ENCODE measurements at regions not wholly inside any gene's neighbourhood (a gene's known extent, or its start where the extent isn't known, plus 50 kb on each side); places are given as distances from the start of the nearest gene placed in this dataset.
"Not testable (repeated sequence)": the region's sequence is repeated elsewhere in the genome, so short reads cannot be mapped to it uniquely, and the experiment has no call there.

GRCh38 chr7:51551070-51551469 lies 234.5 kb upstream of the COBL start:
- TF ChIP-seq ZFX (IDR thresholded peaks at IDR 0.05; ENCODE audit: borderline replicate concordance) (no peak), CTCF (IDR thresholded peaks at IDR 0.05) (no peak)
- no peak overlapping the region for H3K27ac ChIP-seq

DNA sequence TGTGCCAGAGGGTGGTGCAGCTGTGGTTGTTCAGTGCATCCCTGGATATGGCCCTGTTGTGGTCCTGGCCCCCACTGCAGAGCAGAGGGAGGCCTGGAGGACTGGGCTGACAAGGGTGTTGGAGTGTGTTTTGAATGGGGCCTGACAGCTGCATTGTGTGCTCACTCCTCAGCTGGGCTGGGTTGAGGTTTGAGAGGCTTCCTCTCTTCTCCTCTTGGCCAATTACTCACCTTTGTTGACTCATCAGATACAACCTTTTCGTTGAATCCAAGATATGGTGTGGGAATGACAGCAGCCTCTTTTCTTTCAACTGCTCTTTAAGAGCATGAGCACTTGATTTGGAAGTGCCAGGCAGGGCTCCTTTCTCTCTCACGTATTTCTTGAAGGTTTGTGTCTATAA lies 228.5 kb upstream of the COBL start:
- TF ChIP-seq ZFX (IDR thresholded peaks at IDR 0.05; ENCODE audit: borderline replicate concordance) (no peak), CTCF (IDR thresholded peaks at IDR 0.05) (no peak)
- H3K27ac ChIP-seq = no peak overlapping the region

DNA sequence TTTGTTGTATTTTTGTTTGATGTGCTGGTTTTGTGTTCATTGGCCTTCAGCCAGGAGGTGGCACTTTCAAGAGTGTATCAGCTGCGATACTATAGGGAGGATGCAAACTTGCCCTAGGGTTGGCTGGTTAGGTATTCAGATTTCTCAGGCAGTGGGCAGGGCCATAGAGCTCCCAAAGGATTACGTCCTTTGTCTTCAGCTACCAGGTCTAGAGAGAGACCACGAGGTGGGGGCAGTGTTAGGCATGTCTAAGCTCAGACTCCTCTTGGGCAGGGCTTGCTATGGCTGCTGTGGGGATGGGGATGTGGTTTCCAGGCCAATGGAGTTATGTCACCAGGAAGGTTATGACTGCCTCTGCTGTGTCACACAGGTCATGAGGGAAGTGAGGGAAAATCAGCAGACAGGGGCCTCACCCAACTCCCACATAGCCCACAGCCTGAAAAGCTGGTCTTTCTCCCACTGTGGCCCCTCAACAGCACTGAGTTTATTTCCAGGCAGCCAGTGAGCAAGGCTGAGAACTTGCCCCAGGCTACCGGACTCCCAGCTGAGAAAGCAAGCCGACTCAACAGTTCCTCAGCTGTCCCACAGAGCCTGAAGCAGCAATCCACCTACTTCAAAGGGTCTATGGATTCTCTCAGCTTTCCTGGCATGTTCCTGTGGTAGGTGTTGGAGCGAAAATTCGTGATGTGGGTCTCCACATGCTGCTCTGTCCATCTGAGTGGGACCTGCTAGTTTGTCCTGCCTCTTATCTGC lies 227.4 kb upstream of the COBL start:
- H3K27ac ChIP-seq = no peak overlapping the region

DNA sequence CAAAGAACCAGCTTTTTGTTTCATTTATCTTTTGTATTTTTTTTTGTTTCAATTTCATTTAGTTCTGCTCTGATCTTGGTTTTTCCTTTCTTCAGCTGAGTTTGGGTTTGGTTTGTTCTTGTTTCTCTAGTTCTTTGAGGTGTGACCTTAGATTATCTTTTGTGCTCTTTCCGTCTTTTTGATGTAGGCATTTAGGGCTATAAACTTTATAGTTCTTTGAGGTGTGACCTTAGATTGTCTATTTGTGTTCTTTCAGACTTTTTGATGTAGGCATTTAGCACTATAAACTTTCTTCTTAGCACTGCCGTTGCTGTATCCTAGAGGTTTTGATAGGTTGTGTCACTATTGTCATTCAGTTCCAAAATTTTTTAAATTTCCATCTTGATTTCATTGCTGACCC lies 224.3 kb upstream of the COBL start:
- not testable (repeated sequence) for H3K27ac ChIP-seq

More for the DNA sequence above, 227.4 kb upstream of the COBL start:
- TF ChIP-seq CTCF (IDR thresholded peaks at IDR 0.05) = no peak
- TF ChIP-seq ZFX (IDR thresholded peaks at IDR 0.05; ENCODE audit: borderline replicate concordance) = no peak

- no peak overlapping the region for H3K27ac ChIP-seq
- TF ChIP-seq ZFX (IDR thresholded peaks at IDR 0.05; ENCODE audit: borderline replicate concordance) (no peak), CTCF (IDR thresholded peaks at IDR 0.05) (no peak)
Measured at GRCh38 chr7:51539840-51540239, 223.2 kb upstream of the COBL start.

- no peak overlapping the region for H3K27ac ChIP-seq
- TF ChIP-seq ZFX (IDR thresholded peaks at IDR 0.05; ENCODE audit: borderline replicate concordance) = no peak
Measured at GRCh38 chr7:51528172-51528571, 211.6 kb upstream of the COBL start.

GRCh38 chr7:51521694-51522312 lies 205.2 kb upstream of the COBL start:
- TF ChIP-seq CTCF (IDR thresholded peaks at IDR 0.05) (no peak), ZFX (IDR thresholded peaks at IDR 0.05; ENCODE audit: borderline replicate concordance) (no peak)
- no peak overlapping the region for H3K27ac ChIP-seq

GRCh38 chr7:51521054-51521453 lies 204.4 kb upstream of the COBL start:
- TF ChIP-seq ZFX (IDR thresholded peaks at IDR 0.05; ENCODE audit: borderline replicate concordance) (no peak), CTCF (IDR thresholded peaks at IDR 0.05) (no peak)
- no peak overlapping the region for H3K27ac ChIP-seq

All from 22Rv1 (cell line).